HepG2 (cell line): ENCODE measurements at regions not wholly inside any gene's neighbourhood (a gene's known extent, or its start where the extent isn't known, plus 50 kb on each side); places are given as distances from the start of the nearest gene placed in this dataset.

Experiments used
- ATAC-seq: fragments of 200-7000 bp; cut with Tn5 transposase; 3 replicates; pipeline ENCODE4 v1.9.1; 2020; ENCODE audit warnings: mild to moderate bottlenecking, moderate library complexity
- BruUV-seq: library from RNA; stranded (reverse); fragments of 400-500 nt; replicated peaks from 2 replicates; lab custom pipeline; 2021; lab: Mats Ljungman, UMichigan
- CTCF ChIA-PET: fragments of 300-600 bp; formaldehyde crosslinking; extraction: SDS; loops from one replicate; lab custom pipeline; 2021; ENCODE audit warnings: low total read pairs, inconsistent platforms, low intra/inter-chr PET ratio; lab: Yijun Ruan, JAX
- POLR2A ChIA-PET: fragments of 350-600 bp; sonication (Branson Sonifier 250); formaldehyde crosslinking; loops from one replicate; lab custom pipeline; 2020; ENCODE audit warnings: antibody characterized with exemption, inconsistent platforms; lab: Yijun Ruan, JAX
- DNase-seq: peaks from one replicate; pipeline ENCODE4 v3.0.0-alpha.2; 2015; ENCODE audit warnings: low spot score
- FAIRE-seq: peaks from 3 replicates; lab custom pipeline; 2011; peaks lifted over from hg19 to GRCh38; lab: Jason Lieb, UNC
- H2AFZ ChIP-seq: one replicate; pipeline ENCODE4 v1.6.1; 2011; ENCODE audit warnings: low read length, inconsistent platforms
- H3K27ac ChIP-seq: fragments of 300-600 bp; 3 replicates; pipeline ENCODE4 v1.8.0; 2011; ENCODE audit warnings: mixed run types, mild to moderate bottlenecking, mixed read lengths, low read length, inconsistent platforms; ENCODE audit not compliant: insufficient read depth; ENCODE audit errors: extremely low read length
- H3K27me3 ChIP-seq, 2 experiments: fragments of 200-600 bp in 1 of 2; 2 replicates in 1 of 2; 3 replicates in 1 of 2; pipeline versions ENCODE4 v1.6.0 to v1.8.0; 2011; ENCODE audit warnings: low read length in 2 of 2, mild to moderate bottlenecking in 2 of 2, moderate library complexity in 2 of 2, inconsistent platforms in 1 of 2; ENCODE audit not compliant: insufficient read depth in 2 of 2, control insufficient read depth in 1 of 2
- H3K36me3 ChIP-seq, 2 experiments: fragments of 200-600 bp in 1 of 2; replicated peaks in 1 of 2; 2 replicates in 1 of 2; 3 replicates in 1 of 2; pipeline versions ENCODE4 v1.5.1 to v1.8.0; 2011; ENCODE audit warnings: low read length in 2 of 2, inconsistent platforms in 1 of 2; ENCODE audit not compliant: insufficient read depth in 2 of 2, control insufficient read depth in 1 of 2
- H3K4me1 ChIP-seq: 2 replicates; pipeline ENCODE4 v1.5.1; 2012; ENCODE audit warnings: low read length, inconsistent platforms; ENCODE audit not compliant: insufficient read depth
- H3K4me2 ChIP-seq: 2 replicates; pipeline ENCODE4 v1.6.0; 2011; ENCODE audit warnings: low read depth, low read length, inconsistent platforms
- H3K4me3 ChIP-seq, 3 experiments: fragments of 200-600 bp in 1 of 3; sonication (generic), shearing (Covaris generic) in 1 of 3; replicated peaks in 1 of 3; 2 replicates each; pipeline ENCODE4 v1.5.1; 2011 to 2016; ENCODE audit warnings: low read length in 3 of 3, inconsistent platforms in 2 of 3, low read depth in 2 of 3, mild to moderate bottlenecking in 2 of 3, control low read depth in 1 of 3, mixed read lengths in 1 of 3; ENCODE audit not compliant: insufficient read depth in 1 of 3
- H3K79me2 ChIP-seq: one replicate; pipeline ENCODE4 v1.6.1; 2011; ENCODE audit warnings: low read length, inconsistent platforms; ENCODE audit not compliant: insufficient read depth
- H3K9ac ChIP-seq: 2 replicates; pipeline ENCODE4 v1.6.0; 2011; ENCODE audit warnings: mild to moderate bottlenecking, low read depth, low read length, inconsistent platforms; ENCODE audit not compliant: insufficient read depth
- H3K9me3 ChIP-seq: 2 replicates; pipeline ENCODE4 v1.5.1; 2012; ENCODE audit warnings: mild to moderate bottlenecking, low read length
- H4K20me1 ChIP-seq: 2 replicates; pipeline ENCODE4 v1.6.0; 2011; ENCODE audit warnings: inconsistent platforms, mild to moderate bottlenecking, low read length, moderate library complexity; ENCODE audit not compliant: insufficient read depth
- GATA4 ChIP-seq: sonication (generic); IDR thresholded peaks from 2 replicates; pipeline ENCODE4 v1.6.1; 2016; ENCODE audit warnings: antibody characterized with exemption, low read depth, borderline replicate concordance
- SP2 ChIP-seq: sonication (generic); formaldehyde crosslinking; IDR thresholded peaks from 2 replicates; pipeline ENCODE4 v1.5.1; 2020; ENCODE audit warnings: mild to moderate bottlenecking, missing genetic modification reagents
- TOE1 ChIP-seq: sonication (generic); formaldehyde crosslinking; IDR thresholded peaks from 2 replicates; pipeline ENCODE4 v1.4.0; 2020; ENCODE audit warnings: mild to moderate bottlenecking, missing genetic modification reagents
- ZFP36L2 ChIP-seq: sonication (generic); formaldehyde crosslinking; IDR thresholded peaks from 2 replicates; pipeline ENCODE4 v1.4.0; 2020; ENCODE audit warnings: missing genetic modification reagents
- ZNF333 ChIP-seq: sonication (generic); formaldehyde crosslinking; IDR thresholded peaks from 2 replicates; pipeline ENCODE4 v1.4.0; 2020; ENCODE audit warnings: mild to moderate bottlenecking, missing genetic modification reagents, borderline replicate concordance
- ZNF850 ChIP-seq: sonication (generic); formaldehyde crosslinking; conservative IDR thresholded peaks from 2 replicates; pipeline ENCODE4 v1.9.0; 2021; ENCODE audit warnings: mild to moderate bottlenecking, missing genetic modification reagents
- WGBS: methylation state at CpG from one replicate; pipeline ENCODE4 v1.1.6; 2017; ENCODE audit warnings: low lambda C conversion rate; 5-methylcytosine and 5-hydroxymethylcytosine counted together
- in situ Hi-C: cut with HindIII; loops from 2 replicates; pipeline ENCODE4 v1.10.0; 2017; ENCODE audit warnings: low pct_unique_long_range_greater_than_20kb; ENCODE audit not compliant: extremely low pct_ligation_motif_present
- intact Hi-C: fragments of 100-400 bp; cut with micrococcal nuclease; formaldehyde crosslinking; loops from one replicate; pipeline ENCODE4 v1.10.0; 2022; ENCODE audit not compliant: unreplicated experiment
- TF ChIP-seq, protein P1 (sequence below): sonication (generic); formaldehyde crosslinking; IDR thresholded peaks from 2 replicates; pipeline ENCODE4 v1.4.0; 2020; ENCODE audit warnings: mild to moderate bottlenecking, low read depth, missing genetic modification reagents
- TF ChIP-seq, protein P2 (sequence below): sonication (generic); formaldehyde crosslinking; IDR thresholded peaks from 2 replicates; pipeline ENCODE4 v1.4.0; 2020; ENCODE audit warnings: mild to moderate bottlenecking, missing genetic modification reagents
- TF ChIP-seq, protein P3 (sequence below): sonication (generic); formaldehyde crosslinking; IDR thresholded peaks from 2 replicates; pipeline ENCODE4 v1.4.0; 2020; ENCODE audit warnings: missing genetic modification reagents
- TF ChIP-seq, protein P4 (sequence below): sonication (generic); formaldehyde crosslinking; conservative IDR thresholded peaks from 2 replicates; pipeline ENCODE4 v1.5.0; 2020; ENCODE audit warnings: missing genetic modification reagents
- TF ChIP-seq, protein P5 (sequence below): sonication (generic); formaldehyde crosslinking; IDR thresholded peaks from 2 replicates; pipeline ENCODE4 v1.8.0; 2022; ENCODE audit warnings: missing genetic modification reagents, mild to moderate bottlenecking, borderline replicate concordance
- TF ChIP-seq, protein P6 (sequence below), 2 experiments: fragments of 450-650 bp in 1 of 2; sonication (generic) in 1 of 2; formaldehyde crosslinking; IDR thresholded peaks; 2 replicates each; pipeline versions ENCODE4 v1.5.0 to v1.8.0; 2020 to 2022; ENCODE audit warnings: mild to moderate bottlenecking in 1 of 2, missing genetic modification reagents in 1 of 2
- TF ChIP-seq, protein P7 (sequence below): sonication (generic); formaldehyde crosslinking; IDR thresholded peaks from 2 replicates; pipeline ENCODE4 v1.8.0; 2023; ENCODE audit warnings: mild to moderate bottlenecking, missing genetic modification reagents

DNA sequence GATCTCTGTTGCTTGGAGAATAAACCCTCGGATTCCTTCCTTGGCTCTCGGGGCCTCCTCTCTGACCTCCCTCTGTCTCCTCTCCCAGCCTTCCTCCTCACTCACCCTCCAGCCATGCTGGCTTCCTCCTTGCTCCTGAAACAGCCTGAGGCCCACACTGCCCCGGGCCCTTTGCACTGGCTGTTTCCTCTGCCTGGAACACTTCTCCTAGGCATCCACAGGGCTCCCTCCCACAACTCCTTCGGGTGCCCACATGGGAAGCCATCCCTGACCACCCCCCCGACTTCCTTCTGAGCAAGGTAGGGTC is 87.7 kb downstream of the CEBPB start:
- no peaks in the 10 kb centered on the region for H3K9me3 ChIP-seq
- H3K4me1 ChIP-seq, result peaks cover 96% of the 10 kb centered on the region
- H3K4me2 ChIP-seq, result peak overlapping the region; percentile 71
- ATAC-seq (no peak), FAIRE-seq (no peak), DNase-seq (no peak)
- no peaks in the 10 kb centered on the region for H4K20me1 ChIP-seq
- H3K79me2 ChIP-seq, result no peaks in the 10 kb centered on the region
- H3K27me3 ChIP-seq, result no peaks in the 10 kb centered on the region
- peak overlapping the region in 1 of 3 experiments; percentile 36; a peak in 1 of 6 replicates for H3K4me3 ChIP-seq
- intact Hi-C loops (loop anchor here (2.0 kb wide), 3 partner anchors 14 to 302 kb away; partner anchors contain the start of gene CEBPB), in situ Hi-C loops (no loop called here)
- H3K36me3 ChIP-seq, result no peaks in the 10 kb centered on the region
- POLR2A ChIA-PET, result interaction anchor here (1.0 to 1.7 kb wide), 2 partner anchors 11 to 18 kb away, joined by 3 to 4 read pairs; no protein-coding TSS in a partner anchor
- BruUV-seq, result no TSS peak
- CTCF ChIA-PET, result interaction anchor here (1.0 to 2.8 kb wide), 3 partner anchors 61 to 186 kb away, joined by 3 to 20 read pairs (median 19); no protein-coding TSS in a partner anchor
- 42% methylated on average over 5 of the region's 5 CpGs for WGBS
- H3K27ac ChIP-seq, result no peak overlapping the region
- H3K9ac ChIP-seq, result peak overlapping the region; percentile 25; the same call in 1 of the 2 replicates
- H2AFZ ChIP-seq, result no peak overlapping the region
- TF ChIP-seq TOE1 (CRISPR knock-in tag) (no peak), ZNF850 (CRISPR knock-in tag) (no peak), GATA4 (no peak), ZFP36L2 (CRISPR knock-in tag) (no peak), SP2 (CRISPR knock-in tag) (no peak), ZNF333 (CRISPR knock-in tag) (0 out of 2 replicates have a peak, but pooled peaks have one; percentile 18)
- TF ChIP-seq, protein P1, sequence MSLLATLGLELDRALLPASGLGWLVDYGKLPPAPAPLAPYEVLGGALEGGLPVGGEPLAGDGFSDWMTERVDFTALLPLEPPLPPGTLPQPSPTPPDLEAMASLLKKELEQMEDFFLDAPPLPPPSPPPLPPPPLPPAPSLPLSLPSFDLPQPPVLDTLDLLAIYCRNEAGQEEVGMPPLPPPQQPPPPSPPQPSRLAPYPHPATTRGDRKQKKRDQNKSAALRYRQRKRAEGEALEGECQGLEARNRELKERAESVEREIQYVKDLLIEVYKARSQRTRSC (CRISPR knock-in tag), result no peak
- TF ChIP-seq, protein P2, sequence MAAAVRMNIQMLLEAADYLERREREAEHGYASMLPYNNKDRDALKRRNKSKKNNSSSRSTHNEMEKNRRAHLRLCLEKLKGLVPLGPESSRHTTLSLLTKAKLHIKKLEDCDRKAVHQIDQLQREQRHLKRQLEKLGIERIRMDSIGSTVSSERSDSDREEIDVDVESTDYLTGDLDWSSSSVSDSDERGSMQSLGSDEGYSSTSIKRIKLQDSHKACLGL (CRISPR knock-in tag), result 0 out of 2 replicates have a peak, but pooled peaks have one; percentile 32
- TF ChIP-seq, protein P3, sequence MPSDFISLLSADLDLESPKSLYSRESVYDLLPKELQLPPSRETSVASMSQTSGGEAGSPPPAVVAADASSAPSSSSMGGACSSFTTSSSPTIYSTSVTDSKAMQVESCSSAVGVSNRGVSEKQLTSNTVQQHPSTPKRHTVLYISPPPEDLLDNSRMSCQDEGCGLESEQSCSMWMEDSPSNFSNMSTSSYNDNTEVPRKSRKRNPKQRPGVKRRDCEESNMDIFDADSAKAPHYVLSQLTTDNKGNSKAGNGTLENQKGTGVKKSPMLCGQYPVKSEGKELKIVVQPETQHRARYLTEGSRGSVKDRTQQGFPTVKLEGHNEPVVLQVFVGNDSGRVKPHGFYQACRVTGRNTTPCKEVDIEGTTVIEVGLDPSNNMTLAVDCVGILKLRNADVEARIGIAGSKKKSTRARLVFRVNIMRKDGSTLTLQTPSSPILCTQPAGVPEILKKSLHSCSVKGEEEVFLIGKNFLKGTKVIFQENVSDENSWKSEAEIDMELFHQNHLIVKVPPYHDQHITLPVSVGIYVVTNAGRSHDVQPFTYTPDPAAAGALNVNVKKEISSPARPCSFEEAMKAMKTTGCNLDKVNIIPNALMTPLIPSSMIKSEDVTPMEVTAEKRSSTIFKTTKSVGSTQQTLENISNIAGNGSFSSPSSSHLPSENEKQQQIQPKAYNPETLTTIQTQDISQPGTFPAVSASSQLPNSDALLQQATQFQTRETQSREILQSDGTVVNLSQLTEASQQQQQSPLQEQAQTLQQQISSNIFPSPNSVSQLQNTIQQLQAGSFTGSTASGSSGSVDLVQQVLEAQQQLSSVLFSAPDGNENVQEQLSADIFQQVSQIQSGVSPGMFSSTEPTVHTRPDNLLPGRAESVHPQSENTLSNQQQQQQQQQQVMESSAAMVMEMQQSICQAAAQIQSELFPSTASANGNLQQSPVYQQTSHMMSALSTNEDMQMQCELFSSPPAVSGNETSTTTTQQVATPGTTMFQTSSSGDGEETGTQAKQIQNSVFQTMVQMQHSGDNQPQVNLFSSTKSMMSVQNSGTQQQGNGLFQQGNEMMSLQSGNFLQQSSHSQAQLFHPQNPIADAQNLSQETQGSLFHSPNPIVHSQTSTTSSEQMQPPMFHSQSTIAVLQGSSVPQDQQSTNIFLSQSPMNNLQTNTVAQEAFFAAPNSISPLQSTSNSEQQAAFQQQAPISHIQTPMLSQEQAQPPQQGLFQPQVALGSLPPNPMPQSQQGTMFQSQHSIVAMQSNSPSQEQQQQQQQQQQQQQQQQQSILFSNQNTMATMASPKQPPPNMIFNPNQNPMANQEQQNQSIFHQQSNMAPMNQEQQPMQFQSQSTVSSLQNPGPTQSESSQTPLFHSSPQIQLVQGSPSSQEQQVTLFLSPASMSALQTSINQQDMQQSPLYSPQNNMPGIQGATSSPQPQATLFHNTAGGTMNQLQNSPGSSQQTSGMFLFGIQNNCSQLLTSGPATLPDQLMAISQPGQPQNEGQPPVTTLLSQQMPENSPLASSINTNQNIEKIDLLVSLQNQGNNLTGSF (CRISPR knock-in tag), result no peak
- TF ChIP-seq, protein P4, sequence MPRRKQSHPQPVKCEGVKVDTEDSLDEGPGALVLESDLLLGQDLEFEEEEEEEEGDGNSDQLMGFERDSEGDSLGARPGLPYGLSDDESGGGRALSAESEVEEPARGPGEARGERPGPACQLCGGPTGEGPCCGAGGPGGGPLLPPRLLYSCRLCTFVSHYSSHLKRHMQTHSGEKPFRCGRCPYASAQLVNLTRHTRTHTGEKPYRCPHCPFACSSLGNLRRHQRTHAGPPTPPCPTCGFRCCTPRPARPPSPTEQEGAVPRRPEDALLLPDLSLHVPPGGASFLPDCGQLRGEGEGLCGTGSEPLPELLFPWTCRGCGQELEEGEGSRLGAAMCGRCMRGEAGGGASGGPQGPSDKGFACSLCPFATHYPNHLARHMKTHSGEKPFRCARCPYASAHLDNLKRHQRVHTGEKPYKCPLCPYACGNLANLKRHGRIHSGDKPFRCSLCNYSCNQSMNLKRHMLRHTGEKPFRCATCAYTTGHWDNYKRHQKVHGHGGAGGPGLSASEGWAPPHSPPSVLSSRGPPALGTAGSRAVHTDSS (CRISPR knock-in tag), result no peak
- TF ChIP-seq, protein P5, sequence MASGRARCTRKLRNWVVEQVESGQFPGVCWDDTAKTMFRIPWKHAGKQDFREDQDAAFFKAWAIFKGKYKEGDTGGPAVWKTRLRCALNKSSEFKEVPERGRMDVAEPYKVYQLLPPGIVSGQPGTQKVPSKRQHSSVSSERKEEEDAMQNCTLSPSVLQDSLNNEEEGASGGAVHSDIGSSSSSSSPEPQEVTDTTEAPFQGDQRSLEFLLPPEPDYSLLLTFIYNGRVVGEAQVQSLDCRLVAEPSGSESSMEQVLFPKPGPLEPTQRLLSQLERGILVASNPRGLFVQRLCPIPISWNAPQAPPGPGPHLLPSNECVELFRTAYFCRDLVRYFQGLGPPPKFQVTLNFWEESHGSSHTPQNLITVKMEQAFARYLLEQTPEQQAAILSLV (CRISPR knock-in tag), result no peak
- TF ChIP-seq, protein P6, sequence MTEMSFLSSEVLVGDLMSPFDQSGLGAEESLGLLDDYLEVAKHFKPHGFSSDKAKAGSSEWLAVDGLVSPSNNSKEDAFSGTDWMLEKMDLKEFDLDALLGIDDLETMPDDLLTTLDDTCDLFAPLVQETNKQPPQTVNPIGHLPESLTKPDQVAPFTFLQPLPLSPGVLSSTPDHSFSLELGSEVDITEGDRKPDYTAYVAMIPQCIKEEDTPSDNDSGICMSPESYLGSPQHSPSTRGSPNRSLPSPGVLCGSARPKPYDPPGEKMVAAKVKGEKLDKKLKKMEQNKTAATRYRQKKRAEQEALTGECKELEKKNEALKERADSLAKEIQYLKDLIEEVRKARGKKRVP (CRISPR knock-in tag; IDR thresholded peaks at IDR 0.05), result no peak
- TF ChIP-seq, protein P7, sequence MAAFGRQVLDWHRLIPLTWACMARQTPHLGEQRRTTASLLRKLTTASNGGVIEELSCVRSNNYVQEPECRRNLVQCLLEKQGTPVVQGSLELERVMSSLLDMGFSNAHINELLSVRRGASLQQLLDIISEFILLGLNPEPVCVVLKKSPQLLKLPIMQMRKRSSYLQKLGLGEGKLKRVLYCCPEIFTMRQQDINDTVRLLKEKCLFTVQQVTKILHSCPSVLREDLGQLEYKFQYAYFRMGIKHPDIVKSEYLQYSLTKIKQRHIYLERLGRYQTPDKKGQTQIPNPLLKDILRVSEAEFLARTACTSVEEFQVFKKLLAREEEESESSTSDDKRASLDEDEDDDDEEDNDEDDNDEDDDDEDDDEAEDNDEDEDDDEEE (CRISPR knock-in tag), result 0 out of 2 replicates have a peak, but pooled peaks have one; percentile 1
